Stromal cell of bone marrow (primary cell): ENCODE measurements at regions not wholly inside any gene's neighbourhood (a gene's known extent, or its start where the extent isn't known, plus 50 kb on each side); places are given as distances from the start of the nearest gene placed in this dataset.

ENCODE experiments used
- DNase-seq: peaks from one replicate; pipeline ENCODE4 v3.0.0-alpha.2; 2012; ENCODE audit warnings: low read depth

GRCh38 chr20:55258559-55258958 lies 746.8 kb downstream of the CBLN4 start:
- DNase-seq, result no peak

- no peak for DNase-seq
Observed at GRCh38 chr20:55255016-55255415, 750.3 kb downstream of the CBLN4 start.

GRCh38 chr20:55253781-55254180 lies 751.5 kb downstream of the CBLN4 start:
- DNase-seq, result peak; percentile 84

DNA sequence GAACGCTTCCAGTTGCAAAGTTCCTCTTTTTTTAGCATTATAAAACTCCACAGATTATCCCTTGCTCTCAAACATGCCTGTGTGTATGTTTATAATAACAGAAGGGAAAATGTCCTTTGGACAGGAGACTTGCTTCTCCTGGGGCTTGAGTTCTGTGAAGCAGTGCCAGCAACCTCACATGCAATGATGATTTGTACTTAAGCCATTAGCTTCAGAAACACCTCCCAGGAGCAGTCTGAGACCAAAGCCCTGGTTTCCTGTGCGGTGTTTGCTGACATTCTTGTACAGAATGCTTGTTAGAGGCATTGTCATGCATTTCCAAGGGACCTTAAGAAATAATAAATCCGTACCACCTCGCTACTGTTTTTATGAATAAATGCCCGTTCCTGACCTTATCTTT lies 752.8 kb downstream of the CBLN4 start:
- DNase-seq, result no peak

GRCh38 chr20:55251170-55251569 lies 754.1 kb downstream of the CBLN4 start:
- no peak for DNase-seq

- no peak for DNase-seq
Observed at GRCh38 chr20:55242853-55243252, 762.5 kb downstream of the CBLN4 start.

- DNase-seq, result no peak
Observed at GRCh38 chr20:55239269-55239668, 763.9 kb downstream of the DOK5 start.

GRCh38 chr20:55232647-55233046 lies 757.3 kb downstream of the DOK5 start:
- DNase-seq, result no peak

DNA sequence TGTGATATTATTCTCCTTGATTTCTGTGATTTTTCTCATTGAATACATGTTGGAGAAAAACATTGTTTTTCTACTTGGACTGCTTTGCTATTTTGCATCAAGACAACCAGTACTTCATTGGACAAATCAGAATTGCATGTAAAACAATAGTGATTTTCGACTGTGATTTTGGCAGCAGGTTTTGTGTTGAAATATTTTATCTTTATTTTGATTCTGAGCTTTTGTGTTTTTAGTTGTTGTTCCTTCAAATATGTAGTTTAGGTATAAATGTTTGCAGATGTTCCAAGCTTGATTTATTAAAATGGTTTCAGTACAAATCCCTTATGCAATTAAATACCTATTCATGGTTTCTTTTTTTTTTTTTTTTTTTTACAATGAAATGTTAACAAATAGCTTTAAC lies 754.1 kb downstream of the DOK5 start:
- DNase-seq, result no peak

GRCh38 chr20:55216525-55217242 lies 741.3 kb downstream of the DOK5 start:
- DNase-seq, result peak; percentile 61

DNA sequence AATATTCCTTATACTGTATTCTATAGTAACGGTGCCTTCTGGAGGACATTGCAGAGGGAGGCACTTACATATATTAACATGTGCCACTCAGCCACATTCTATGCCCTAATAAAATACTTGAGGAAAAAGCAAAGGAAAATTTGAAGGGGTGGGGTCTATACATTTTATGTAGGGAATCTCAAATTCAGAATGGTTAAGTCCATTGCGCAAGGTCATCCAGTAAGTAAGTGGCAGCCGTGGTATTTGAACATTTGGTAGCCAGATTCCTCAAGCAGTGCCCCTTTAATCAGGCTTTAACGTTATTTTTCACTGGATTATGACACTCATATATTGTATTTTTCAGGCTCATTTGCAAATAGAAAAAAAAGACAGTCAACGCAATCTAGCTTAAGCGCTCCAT lies 738.3 kb downstream of the DOK5 start:
- DNase-seq, result no peak

DNA sequence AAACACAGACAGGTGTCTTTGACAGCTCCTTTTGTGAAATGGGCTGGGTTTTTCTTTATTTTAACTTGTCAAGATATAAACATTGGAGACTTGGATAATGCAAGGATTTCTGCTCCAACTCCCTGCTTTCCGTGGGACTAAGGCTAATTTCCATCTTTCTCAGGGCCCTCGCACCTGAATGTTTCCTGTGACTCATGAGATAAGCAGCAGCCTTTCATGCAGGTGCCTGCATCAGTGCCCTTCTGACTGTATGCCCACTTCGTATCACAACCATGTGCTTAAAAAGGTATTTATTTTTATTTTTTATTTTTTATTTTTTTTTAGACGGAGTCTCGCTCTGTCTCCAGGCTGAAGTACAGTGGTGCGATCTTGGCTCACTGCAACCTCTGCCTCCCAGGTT lies 736.1 kb downstream of the DOK5 start:
- DNase-seq, result no peak

GRCh38 chr20:55205665-55206064 lies 730.3 kb downstream of the DOK5 start:
- no peak for DNase-seq

DNA sequence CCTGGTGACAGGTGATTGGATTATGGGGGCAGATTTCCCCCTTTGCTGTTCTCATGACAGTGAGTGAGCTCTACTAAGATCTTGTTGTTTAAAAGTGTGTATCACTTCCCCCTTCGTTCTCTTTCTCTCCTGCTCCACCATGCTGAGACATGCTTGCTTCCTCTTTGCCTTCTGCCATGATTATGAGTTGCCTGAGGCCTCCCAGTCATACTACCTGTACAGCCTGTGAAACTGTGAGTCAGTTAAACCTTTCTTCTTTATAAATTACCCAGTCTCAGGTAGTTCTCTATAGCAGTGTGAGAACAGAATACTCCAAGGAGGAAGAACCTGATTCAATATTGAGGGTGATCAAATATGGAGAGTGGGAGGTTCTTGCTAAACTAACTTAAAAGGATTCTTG lies 724.9 kb downstream of the DOK5 start:
- no peak for DNase-seq

DNA sequence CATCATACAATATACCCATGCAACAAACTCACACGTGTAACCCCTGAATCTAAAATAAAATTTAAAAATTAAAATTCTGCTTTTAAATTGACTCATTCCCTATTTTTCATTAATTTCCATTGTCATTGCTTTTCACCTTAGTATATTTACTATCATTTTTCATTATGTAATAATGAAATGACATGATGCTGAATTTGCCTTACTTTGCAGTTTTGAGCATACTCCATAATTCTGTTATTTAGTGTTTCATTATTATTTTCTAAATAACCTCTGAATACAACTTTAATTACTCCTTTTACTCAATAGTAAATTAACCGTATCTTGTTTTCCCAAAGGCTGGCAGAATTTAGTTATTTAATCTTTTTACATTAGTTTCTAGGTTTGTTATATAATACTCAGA lies 719.6 kb downstream of the DOK5 start:
- DNase-seq, result no peak

- DNase-seq, result no peak
Observed at GRCh38 chr20:55186228-55186627, 710.8 kb downstream of the DOK5 start.

- no peak for DNase-seq
Observed at GRCh38 chr20:55175081-55175480, 699.7 kb downstream of the DOK5 start.

GRCh38 chr20:55174635-55175034 lies 699.2 kb downstream of the DOK5 start:
- DNase-seq, result no peak

- DNase-seq, result no peak
Observed at GRCh38 chr20:55174172-55174571, 698.8 kb downstream of the DOK5 start.

DNA sequence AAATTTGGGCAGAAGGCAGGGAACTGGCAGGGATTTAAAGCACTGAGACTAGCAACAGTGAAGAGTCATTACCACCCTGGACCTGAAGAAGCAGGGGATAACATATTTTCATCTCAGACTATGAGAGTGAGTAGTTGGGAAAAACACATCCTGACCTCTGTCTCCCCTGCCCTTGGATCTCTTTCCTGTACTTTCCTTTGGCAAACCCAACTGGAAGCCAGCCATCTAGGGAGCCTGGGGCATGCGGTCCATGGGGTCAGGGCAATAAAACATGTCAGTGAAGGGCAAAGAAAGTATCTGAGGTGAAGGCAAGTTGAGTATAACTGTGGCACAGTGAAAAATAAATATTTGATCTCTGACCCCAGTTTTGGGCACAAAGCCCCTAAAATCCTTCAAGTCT lies 698.2 kb downstream of the DOK5 start:
- DNase-seq, result no peak

- DNase-seq, result no peak
Observed at GRCh38 chr20:55172310-55173002, 697.1 kb downstream of the DOK5 start.

DNA sequence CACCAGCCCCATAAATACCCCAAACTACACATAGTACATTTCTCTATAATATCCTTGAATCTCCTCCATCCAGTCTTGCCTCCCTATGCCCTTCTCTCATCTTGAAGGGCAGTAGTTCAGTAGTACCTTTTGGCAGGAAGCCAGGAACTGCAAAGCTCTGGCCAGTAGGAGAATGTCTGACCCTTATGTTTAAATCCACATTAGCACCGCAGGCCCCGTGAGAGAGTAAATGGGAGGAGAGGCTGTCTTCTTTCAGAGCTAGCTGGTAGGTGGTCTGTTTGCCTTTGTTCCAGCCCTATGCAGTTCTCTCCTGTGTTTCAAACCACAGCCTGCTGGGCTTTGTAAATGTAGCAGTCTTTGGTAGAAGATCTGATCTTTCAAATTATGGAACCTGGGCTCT lies 690.7 kb downstream of the DOK5 start:
- DNase-seq, result no peak

DNA sequence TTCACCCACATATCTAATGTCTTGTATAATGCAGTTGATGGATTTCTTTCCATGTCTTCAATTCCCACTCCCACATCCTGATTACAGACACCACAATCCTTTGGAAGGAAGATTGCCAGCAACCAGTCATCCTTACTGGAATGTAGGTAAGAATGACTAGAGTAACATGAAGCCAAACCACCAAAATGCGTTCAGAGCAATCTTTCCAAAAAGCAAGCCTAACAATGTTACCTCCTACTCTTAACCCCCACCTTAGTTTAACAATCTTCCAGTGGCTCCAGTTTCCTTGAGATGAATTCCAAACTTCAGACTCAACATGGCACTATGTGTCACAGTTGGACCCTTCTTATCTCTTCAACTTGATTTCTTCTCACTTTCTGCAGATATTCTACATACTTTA lies 685.6 kb downstream of the DOK5 start:
- DNase-seq, result peak; percentile 84

DNA sequence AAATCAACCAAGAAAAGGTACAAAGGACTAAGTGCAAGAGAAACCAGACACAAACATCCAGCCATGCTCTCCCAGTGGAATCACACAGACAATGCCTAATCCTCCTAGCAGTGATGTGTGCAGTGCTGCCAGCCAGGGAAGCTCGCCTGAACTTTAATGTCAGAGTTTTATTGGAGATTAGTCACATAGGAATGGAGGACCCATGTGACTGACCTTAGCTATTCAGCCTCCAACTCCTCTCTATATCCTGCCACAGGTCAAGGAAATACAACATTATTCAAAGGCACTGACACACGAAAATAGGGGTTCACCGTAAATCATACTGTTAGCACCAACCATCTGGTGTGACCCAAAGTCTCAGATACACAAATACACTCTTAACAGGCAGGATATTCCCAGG lies 684.6 kb downstream of the DOK5 start:
- DNase-seq, result peak; percentile 61
